HL-60 (cell line): ENCODE measurements at regions not wholly inside any gene's neighbourhood (a gene's known extent, or its start where the extent isn't known, plus 50 kb on each side); places are given as distances from the start of the nearest gene placed in this dataset.

Experiments used
- DNase-seq, 2 experiments: peaks; one replicate each; pipeline ENCODE4 v3.0.0-alpha.2; 2010 to 2020; ENCODE audit warnings: low read depth in 1 of 2, low spot score in 1 of 2
- H3K27ac ChIP-seq: fragments of 250-450 bp; sonication (Bioruptor Pico); replicated peaks from 2 replicates; pipeline ENCODE4 v1.5.1; 2020; ENCODE audit warnings: mild to moderate bottlenecking, moderate library complexity
- H3K27me3 ChIP-seq: fragments of 250-450 bp; sonication (Bioruptor Pico); 2 replicates; pipeline ENCODE4 v1.5.1; 2021; ENCODE audit warnings: mild to moderate bottlenecking, moderate library complexity; ENCODE audit not compliant: insufficient read depth, poor library complexity, severe bottlenecking
- H3K4me3 ChIP-seq: replicated peaks from 2 replicates; pipeline ENCODE4 v1.5.1; 2011; ENCODE audit warnings: mild to moderate bottlenecking, control low read depth, low read length; ENCODE audit not compliant: insufficient read depth
- GABPA ChIP-seq: IDR thresholded peaks from 2 replicates; pipeline ENCODE4 v1.6.1; 2012; ENCODE audit warnings: low read depth
- POLR2AphosphoS5 ChIP-seq: IDR thresholded peaks from 2 replicates; pipeline ENCODE4 v1.6.1; 2012; ENCODE audit warnings: low read depth
- SPI1 ChIP-seq: IDR thresholded peaks from 2 replicates; pipeline ENCODE4 v1.6.1; 2012; ENCODE audit warnings: low read depth, mild to moderate bottlenecking, borderline replicate concordance
- TF ChIP-seq, protein P1 (sequence below): IDR thresholded peaks from 2 replicates; pipeline ENCODE4 v1.6.1; 2012; ENCODE audit warnings: low read depth; ENCODE audit not compliant: insufficient replicate concordance
- TF ChIP-seq, protein P2 (sequence below): IDR thresholded peaks from one replicate; pipeline ENCODE4 v1.5.1; 2011; ENCODE audit warnings: low read length, control low read depth, inconsistent platforms; ENCODE audit not compliant: insufficient read depth

DNA sequence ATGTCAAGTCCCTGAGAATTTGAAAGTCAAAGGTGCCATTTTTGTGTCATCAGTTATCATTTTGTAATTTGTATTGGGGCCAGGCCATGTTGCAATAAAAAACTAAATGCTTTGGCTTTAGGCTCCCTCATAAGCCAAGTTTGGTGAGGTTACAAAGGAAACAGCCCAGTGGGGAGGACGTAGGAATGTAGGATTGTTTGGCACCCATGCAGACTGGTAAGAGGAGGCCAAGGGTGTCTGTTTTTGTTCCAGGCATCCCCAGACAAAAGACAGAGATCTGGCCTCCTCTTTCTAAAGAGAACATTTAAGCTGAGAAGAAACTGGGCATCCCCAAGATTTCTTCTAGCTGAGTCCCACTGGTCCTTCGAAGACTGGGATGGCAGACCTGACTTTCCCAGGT, 111.7 kb downstream of the SUDS3 start:
- no peak for DNase-seq
- TF ChIP-seq SPI1, result no peak
- TF ChIP-seq, protein P1, sequence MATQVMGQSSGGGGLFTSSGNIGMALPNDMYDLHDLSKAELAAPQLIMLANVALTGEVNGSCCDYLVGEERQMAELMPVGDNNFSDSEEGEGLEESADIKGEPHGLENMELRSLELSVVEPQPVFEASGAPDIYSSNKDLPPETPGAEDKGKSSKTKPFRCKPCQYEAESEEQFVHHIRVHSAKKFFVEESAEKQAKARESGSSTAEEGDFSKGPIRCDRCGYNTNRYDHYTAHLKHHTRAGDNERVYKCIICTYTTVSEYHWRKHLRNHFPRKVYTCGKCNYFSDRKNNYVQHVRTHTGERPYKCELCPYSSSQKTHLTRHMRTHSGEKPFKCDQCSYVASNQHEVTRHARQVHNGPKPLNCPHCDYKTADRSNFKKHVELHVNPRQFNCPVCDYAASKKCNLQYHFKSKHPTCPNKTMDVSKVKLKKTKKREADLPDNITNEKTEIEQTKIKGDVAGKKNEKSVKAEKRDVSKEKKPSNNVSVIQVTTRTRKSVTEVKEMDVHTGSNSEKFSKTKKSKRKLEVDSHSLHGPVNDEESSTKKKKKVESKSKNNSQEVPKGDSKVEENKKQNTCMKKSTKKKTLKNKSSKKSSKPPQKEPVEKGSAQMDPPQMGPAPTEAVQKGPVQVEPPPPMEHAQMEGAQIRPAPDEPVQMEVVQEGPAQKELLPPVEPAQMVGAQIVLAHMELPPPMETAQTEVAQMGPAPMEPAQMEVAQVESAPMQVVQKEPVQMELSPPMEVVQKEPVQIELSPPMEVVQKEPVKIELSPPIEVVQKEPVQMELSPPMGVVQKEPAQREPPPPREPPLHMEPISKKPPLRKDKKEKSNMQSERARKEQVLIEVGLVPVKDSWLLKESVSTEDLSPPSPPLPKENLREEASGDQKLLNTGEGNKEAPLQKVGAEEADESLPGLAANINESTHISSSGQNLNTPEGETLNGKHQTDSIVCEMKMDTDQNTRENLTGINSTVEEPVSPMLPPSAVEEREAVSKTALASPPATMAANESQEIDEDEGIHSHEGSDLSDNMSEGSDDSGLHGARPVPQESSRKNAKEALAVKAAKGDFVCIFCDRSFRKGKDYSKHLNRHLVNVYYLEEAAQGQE, result no peak
- TF ChIP-seq GABPA, result no peak
- no peak overlapping the region for H3K27ac ChIP-seq

DNA sequence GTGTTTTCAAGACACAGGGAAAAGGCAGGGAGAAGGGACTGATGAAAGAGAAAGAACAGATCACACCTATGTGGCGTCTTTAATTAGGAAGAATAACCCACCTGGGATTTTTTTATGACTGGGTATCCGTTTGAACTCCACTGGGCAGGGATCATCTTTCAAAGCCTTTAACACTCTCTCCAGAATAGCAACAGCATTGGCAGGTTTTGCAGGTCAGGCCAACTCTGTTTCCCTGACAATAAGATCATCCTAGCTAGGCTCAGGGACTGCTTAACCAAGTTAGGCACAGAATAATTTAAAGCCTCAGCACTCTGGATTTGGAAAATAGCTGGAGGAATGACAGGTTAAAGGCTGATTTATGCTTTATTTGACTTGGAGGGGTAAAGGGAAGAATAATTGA, 117.6 kb downstream of the SUDS3 start:
- TF ChIP-seq SPI1, result no peak
- TF ChIP-seq POLR2AphosphoS5, result no peak
- no peak for TF ChIP-seq GABPA
- TF ChIP-seq, protein P2, sequence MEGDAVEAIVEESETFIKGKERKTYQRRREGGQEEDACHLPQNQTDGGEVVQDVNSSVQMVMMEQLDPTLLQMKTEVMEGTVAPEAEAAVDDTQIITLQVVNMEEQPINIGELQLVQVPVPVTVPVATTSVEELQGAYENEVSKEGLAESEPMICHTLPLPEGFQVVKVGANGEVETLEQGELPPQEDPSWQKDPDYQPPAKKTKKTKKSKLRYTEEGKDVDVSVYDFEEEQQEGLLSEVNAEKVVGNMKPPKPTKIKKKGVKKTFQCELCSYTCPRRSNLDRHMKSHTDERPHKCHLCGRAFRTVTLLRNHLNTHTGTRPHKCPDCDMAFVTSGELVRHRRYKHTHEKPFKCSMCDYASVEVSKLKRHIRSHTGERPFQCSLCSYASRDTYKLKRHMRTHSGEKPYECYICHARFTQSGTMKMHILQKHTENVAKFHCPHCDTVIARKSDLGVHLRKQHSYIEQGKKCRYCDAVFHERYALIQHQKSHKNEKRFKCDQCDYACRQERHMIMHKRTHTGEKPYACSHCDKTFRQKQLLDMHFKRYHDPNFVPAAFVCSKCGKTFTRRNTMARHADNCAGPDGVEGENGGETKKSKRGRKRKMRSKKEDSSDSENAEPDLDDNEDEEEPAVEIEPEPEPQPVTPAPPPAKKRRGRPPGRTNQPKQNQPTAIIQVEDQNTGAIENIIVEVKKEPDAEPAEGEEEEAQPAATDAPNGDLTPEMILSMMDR, result no peak
- TF ChIP-seq, protein P1, result no peak

More for the DNA sequence above, 111.7 kb downstream of the SUDS3 start:
- H3K4me3 ChIP-seq, result no peak overlapping the region
- H3K27me3 ChIP-seq, result no peaks in the 10 kb centered on the region

DNA sequence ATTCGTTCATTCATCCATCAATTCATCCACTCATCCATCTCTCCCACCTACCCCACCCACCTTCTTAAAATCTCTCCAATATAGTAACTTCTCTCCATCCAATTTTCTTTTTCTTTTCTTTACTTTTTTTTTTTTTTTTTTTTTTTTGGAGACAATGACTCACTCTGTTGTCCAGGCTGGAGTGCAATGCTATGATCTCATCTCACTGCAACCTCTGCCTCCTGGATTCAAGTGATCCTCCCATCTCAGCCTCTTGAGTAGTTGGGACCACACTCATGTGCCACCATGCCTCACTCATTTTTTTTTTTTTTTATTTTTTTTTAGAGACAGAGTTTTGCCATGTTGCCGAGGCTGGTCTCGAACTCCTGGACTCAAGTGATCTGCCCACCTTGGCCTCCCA, 118.4 kb downstream of the SUDS3 start:
- TF ChIP-seq GABPA, result no peak
- TF ChIP-seq, protein P2, result no peak
- TF ChIP-seq, protein P1, result no peak
- no peak for TF ChIP-seq POLR2AphosphoS5
- TF ChIP-seq SPI1, result no peak
- no peaks in the 10 kb centered on the region for H3K27me3 ChIP-seq
- H3K4me3 ChIP-seq, result no peak overlapping the region
- H3K27ac ChIP-seq, result no peak overlapping the region
- DNase-seq, result no peak

More for the DNA sequence above, 117.6 kb downstream of the SUDS3 start:
- no peak for DNase-seq
- H3K27me3 ChIP-seq, result no peaks in the 10 kb centered on the region
- no peak overlapping the region for H3K4me3 ChIP-seq
- H3K27ac ChIP-seq, result no peak overlapping the region
